ENCODE measurements at regions not wholly inside any gene's neighbourhood (a gene's known extent, or its start where the extent isn't known, plus 50 kb on each side); places are given as distances from the start of the nearest gene placed in this dataset.
A peak's percentile ranks its signal among the peaks of the same experiment; 100 is the strongest.

- DNase-seq, result no peak
Observed at GRCh38 chr4:108359986-108360681, 191.4 kb upstream of the LEF1 start.

- peak; percentile 58 for DNase-seq
Observed at GRCh38 chr4:108359130-108359985, 190.6 kb upstream of the LEF1 start.

DNA sequence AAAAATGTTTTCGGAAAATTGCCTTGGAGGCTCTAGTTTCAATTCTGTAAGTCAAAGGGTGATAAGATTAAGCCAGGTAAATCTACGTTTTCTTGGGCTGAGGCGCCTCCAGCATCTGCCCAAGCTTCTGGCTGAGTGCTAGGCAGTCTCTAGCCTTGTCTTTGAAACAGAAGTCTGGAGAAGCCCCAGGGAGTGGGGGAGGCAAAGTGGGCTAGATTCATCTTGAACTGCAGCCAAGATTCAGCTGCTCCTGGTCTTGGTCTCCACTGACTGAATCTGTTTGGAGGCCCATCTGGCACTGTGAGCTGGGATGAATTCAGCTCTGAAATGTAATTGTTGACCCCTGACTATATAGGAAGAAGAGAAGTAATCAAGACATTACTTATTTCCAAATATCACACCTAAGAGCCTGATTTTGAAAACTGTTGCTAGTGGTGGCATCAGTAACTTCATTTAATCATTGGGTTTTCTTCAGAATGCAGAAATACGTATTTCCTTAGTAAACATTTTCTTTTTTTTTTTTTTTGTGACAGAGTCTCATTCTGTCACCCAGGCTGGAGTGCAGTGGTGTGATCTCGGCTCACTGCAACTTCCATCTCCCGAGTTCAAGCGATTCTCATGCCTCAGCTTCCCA is 187.3 kb upstream of the LEF1 start:
- no peak for DNase-seq

DNA sequence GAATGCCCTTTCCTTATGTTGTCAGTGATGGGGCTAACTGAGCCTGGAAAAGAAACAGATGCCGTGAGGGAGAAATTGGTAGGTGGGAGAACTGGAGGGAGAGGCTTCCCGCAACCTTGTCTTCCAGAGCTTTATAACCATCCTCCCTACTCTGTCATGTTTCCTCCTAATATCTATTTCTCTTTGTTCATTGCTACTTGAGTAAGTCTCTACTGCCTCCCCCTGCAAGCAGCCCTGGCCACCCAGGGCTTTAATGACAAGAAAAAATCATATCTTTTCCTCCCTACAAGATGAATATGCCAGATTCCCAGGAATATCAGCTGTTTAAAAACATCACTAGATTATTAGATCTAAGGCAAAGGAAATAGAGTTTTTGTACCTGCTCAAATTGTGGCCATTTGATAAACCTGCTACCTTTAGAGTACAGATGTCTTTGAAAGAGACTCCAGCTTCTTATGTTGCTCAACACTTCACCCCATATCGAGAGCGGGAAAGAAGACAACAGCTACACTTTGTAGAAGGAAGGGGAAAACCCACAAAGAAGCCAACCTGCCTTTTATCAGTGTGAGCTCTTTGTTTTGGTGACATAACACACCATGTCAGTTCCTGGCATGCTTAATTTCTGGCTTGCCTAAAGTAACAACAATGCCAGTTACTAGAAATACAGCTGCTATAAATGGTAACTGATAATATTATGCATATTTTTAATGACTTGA is 186.6 kb upstream of the LEF1 start:
- DNase-seq, result peak; percentile 72

DNA sequence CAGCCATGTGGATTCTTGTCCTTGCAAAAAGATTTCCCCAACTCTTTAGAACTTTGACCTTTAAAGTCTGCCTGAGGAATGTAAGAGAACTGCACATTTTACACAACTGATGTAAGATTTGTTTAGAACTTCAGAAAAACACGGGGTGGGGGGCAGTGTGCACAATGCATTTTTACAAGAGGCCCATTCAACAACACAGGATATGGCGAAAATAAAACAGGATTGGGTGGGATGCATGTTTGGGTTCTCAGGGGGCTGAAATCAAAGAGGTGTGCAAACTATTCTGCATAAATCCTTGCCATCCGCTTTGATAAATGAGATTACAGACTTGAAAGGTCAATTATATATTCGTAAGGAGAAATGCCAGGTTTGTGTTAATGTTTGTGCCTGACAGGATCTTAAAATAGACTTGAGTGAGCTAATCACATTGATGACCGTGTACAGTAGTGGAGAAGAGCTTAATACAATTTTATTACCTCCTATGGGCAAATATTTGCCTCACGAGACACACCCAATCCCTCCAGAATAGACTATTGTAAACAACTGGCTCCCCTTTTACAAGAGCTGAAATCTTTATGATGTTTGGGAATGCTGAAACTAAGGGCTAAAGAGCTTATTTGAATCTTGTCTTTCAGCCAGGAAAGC is 184.1 kb upstream of the LEF1 start:
- no peak for DNase-seq

DNA sequence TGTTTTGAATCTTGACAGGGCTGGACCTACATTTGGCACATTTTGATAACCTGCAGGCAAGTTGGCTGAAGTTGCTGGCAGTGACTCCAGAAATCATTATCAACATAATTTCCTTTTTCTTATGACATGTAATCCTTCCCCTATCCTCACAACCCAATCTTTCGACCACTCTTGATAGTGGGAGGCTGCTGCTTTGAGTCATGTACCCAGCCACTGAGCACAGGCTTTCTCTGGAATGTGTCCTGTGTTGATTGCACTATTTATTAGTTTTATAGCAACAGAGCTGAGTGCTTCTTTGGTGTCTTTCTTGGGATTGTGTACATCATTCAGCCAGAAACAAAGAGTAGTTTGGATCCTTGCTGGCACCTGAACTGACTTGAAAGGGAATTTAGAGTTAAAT is 183.1 kb upstream of the LEF1 start:
- no peak for DNase-seq

DNA sequence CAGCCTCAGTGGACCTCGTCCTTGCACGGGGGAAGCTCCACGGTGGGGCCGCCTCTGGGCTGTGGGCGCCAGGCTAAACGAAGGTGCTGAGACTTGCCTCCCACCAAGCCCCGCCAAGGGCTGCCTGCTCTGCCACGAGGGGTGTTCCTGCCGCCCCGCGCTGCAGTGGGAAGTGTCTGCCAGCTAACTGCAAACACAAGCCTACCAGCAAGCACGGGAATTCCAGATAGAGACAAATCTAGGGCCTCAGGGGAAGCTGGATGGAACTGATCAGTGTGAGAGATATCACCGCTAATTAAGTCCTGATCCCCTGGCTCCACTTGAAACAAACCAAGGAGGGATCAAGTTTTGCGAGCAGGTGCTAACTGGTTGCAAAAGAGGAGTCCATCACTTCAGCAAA is 181.6 kb upstream of the LEF1 start:
- no peak for DNase-seq

DNA sequence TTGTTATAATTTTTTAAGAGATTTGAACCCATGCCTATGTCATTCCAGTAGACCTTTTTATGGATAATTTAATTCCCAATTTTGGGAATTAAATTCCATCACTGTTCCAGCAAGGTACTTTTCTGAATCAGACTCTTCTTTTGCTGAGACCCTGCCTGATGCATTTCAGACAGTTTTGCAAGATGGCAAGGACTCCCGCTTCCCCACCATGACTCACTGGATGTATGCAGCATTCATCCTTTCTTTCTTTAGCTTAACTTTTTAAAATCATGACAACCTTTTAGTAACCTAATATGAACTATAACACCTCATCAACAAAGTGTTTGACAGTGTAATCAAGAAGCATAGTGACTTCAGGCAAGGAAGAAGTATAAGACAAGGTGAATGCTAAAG is 178.1 kb upstream of the LEF1 start:
- no peak for DNase-seq

DNA sequence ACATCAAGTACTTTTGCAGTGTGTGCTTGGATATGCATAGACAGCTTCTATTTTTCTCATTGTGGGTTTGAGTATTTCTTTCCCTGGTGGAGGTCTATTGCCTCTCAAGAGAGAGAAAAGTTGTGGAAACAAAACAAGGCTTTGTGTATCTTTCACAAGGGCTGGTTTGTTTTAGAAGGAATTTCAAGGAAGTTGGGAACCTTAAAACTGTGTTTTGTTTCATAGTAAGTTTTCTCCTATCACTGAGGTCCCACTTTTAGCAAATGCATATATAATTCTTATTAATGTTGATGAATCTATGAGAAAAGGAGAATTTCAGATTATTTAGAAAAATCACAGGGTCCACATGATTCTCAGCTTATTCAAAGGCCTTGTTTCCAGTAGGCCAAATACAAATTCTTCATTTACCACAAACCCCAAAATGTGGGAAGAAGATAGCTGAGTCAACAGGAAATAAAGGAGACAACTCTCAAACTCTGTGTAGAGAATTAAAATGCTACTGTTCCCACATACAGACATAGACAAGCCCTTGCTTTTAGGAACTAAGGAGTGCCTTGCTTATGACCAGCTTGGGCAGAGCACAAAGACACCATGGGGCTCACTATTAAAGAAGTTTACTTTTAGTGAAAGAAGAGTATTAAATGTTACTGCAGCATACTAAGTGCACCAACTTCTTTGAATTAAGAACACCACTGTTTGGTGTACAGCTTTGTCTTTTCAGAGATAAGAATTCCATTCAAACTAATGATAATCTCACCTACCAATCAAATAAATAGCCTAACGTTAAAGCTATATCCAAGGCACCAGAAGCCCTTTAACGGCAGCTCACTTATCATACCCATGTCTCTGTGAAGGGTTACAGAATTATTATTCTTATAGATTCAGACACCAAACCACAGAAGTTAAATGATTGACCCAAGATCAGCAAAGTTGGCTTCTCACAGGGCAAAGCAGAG is 177.4 kb upstream of the LEF1 start:
- DNase-seq, result no peak

DNA sequence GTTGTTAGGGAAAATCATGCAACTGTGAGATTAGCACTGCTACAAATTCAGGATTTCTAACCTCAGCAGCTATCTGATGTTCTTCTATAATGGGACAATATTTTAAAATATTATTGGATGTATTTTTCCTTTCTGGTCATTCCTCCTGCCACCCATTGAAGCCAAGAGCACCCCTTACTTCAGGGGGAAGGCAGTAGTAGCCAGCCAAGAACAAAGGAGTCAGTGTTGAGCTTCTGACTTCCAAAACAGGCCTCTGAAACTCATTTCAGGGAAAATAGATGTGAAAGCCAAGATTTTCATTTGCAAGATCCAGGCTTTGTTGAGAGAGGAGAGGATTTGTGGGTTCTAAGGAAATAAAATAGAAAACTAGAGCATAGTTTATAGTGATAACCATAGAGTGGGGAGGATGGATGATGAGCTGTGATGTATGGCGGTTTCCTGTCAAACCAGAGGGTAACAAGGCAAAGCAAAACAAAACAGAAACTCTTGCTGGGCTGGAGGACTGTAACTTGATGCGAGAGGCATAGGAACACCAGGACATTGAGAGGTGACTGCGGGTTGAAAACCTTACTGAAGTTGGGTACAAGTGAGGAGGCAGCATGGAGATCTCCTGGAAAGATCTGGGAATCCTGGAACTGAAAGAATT is 173.7 kb upstream of the LEF1 start:
- peak; percentile 46 for DNase-seq

- no peak for DNase-seq
Observed at GRCh38 chr4:108337923-108338322, 169.2 kb upstream of the LEF1 start.

DNA sequence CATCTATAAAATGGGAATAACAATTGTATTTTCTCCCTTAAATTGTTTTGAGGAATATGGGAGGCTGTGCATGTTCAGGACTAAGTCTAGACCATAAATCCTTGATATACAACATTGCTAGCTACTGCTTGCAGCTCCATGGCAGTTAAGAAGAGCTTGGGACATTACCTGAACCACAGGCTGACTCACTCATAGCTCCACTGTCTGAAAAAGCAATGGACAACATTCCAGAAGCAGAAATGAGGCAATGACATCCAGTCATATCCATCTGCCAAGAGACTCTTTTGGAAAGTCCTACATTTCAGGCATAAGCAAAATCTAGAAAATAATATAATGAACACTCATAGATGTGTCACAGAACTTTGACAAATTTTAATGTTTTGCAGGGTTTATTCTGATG is 167.3 kb upstream of the LEF1 start:
- DNase-seq, result no peak

DNA sequence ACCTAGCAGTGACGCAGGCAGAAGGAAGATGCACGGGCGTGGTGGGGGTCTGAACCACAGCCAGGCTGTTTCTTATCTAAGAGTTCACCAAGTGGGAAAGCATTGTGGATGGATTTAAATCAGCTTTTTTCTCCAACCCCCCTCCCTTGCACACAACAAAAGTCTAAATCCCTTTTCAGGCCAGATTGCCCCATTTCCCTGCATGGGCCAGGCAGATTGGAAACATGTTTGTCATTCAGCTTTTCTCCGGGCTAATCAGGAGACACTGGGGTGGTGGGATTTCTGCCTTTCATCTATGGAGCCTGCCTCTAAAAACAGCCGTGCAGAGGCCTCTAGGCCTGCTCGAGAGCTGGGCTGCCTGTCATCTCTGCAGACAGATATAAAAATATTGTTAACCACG is 166.3 kb upstream of the LEF1 start:
- DNase-seq, result no peak

GRCh38 chr4:108334031-108334430 is 165.3 kb upstream of the LEF1 start:
- no peak for DNase-seq

GRCh38 chr4:108333353-108333942 is 164.7 kb upstream of the LEF1 start:
- no peak for DNase-seq

DNA sequence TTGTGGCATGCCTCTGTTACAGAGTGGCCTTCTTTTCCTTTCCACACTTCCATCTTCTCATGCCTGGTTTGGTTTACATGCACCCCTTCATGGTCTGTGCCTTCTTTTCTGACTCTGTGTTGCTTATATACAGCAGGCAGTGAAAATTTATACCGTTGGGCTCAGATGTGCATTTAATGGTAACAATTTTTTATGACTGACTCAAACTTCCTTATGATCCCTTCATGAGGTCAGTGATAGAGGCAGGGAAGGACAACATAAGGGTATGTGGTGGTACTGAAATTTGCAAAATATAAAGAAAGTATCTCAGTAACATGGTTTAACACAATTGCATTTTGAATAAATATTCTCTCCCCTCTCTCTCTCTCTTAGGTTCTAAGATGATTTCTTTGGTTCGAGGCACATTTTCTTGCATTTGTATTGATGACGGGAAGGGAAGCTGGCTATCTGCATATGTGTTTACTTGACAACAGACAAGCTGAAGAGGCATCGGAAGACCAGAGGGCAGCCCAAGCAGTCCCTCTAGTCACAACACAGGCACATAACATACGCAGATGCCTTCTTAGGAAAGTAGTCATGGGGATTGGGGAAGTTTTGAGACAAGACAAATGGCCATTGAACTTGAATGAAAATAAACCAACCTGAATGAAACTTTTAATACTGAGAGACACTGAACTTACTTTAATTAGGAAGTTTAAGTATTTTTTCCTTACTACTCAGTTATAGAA is 163.3 kb upstream of the LEF1 start:
- no peak for DNase-seq

DNA sequence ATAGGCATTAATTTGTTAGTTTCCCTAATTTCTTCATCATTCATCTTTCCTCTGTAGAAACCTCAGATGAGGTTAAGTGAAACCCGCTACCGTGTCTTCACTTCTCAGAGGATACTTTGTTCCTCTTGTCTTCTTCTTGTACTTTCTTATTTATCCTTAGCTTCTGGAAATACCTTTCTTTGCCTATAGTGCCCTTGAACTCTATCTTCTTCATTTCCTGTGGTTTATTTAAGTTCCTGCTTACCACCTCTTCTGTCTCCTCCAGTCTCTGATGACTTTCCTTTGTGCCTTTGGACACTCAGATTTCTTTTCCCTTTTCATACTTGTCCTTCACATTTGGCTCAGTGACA is 159.6 kb upstream of the LEF1 start:
- no peak for DNase-seq

- no peak for DNase-seq
Observed at GRCh38 chr4:108327642-108328382, 159.1 kb upstream of the LEF1 start.

DNA sequence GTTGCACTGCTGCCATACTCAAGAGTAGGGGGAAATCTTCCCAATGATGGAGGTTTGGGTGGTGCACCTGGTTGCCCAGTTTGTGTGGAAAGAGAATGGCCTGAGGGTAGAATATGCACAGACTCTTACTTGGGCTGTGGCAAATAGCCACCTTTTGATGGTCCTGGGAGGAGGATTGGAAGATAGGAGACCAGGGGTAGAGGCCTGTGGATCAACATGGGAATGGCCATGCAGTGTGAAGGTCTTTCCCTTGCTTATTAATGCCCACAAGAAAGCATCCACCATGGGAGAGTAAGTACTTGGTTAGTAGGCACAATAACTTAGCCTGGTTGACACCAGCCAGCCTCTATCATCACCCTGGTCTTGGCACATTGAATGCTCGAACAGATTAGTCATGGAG is 156.8 kb upstream of the LEF1 start:
- DNase-seq, result no peak

All from CD4-positive, alpha-beta T cell treated with Interleukin-12 subunit alpha and Interleukin-12 subunit beta, for 1 hour (primary cell).